MM.1S (cell line): ENCODE measurements at regions not wholly inside any gene's neighbourhood (a gene's known extent, or its start where the extent isn't known, plus 50 kb on each side); places are given as distances from the start of the nearest gene placed in this dataset.
"Not testable (repeated sequence)": the region's sequence is repeated elsewhere in the genome, so short reads cannot be mapped to it uniquely, and the experiment has no call there.

Experiments
- CTCF ChIP-seq: fragments of 300-600 bp; sonication (generic); IDR thresholded peaks from 2 replicates; pipeline ENCODE4 v1.5.1; 2016; ENCODE audit warnings: antibody characterized with exemption, low read length, mixed read lengths
- EZH2 ChIP-seq: fragments of 300-600 bp; sonication (generic); optimal IDR thresholded peaks from 2 replicates; pipeline ENCODE3; 2017; ENCODE audit warnings: low read depth, mild to moderate bottlenecking, antibody characterized with exemption, low read length, mixed read lengths
- EZH2phosphoT487 ChIP-seq: fragments of 300-600 bp; sonication (generic); IDR thresholded peaks from 2 replicates; pipeline ENCODE4 v1.6.1; 2018; ENCODE audit warnings: antibody characterized with exemption, low read length

- TF ChIP-seq CTCF, EZH2phosphoT487, EZH2: not testable (repeated sequence)
Observed at GRCh38 chr1:144034045-144034444, 62.3 kb upstream of the FAM72C start.
